ENCODE measurements at regions not wholly inside any gene's neighbourhood (a gene's known extent, or its start where the extent isn't known, plus 50 kb on each side); places are given as distances from the start of the nearest gene placed in this dataset.

DNA sequence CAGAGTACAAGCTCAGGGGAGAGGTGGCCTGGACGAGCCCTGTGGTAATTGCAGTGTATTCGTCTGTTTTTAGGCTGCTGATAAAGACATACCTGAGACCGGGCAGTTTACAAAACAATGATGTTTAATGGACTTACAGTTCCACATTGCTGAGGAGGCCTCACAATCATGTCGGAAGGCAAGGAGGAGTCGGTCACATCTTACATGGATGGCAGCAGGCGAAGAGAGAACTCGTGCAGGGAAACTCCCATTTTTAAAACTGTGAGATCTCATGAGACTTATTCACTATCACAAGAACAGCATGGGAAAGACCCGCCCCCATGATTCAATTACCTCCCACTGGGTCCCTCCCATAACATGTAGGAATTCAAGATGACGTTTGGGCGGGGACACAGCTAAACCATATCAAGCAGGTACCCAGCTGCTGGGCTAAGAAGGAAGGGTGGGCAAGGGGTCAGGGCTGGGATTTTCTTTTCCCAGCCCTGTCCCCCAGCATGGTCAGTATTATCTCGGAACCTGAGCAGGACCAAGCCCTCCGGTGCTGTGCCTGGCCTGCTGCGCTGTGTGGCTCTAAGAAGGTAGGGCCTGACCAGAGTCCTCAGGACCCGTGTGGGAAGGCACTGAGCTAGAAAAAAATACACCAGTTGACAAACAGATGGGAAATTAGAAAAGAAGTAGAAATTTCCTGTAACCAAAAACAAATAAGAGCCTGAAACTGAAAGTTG is 78.6 kb upstream of the SH3BP4 start:
- TF ChIP-seq SP1 (IDR thresholded peaks at IDR 0.05; ENCODE audit: low read depth, low read length) (no peak), EP300 (IDR thresholded peaks at IDR 0.05; ENCODE audit: borderline replicate concordance in 1 of 2, control insufficient read depth in 1 of 2, low read depth in 2 of 2, low read length in 2 of 2) (no peak), RFX5 (IDR thresholded peaks at IDR 0.05; ENCODE audit: low read depth, low read length) (no peak), MYB (IDR thresholded peaks at IDR 0.05; ENCODE audit: borderline replicate concordance, low read depth, low read length) (no peak), NBN (IDR thresholded peaks at IDR 0.05) (no peak), EZH2 (IDR thresholded peaks at IDR 0.05; ENCODE audit: borderline replicate concordance, control insufficient read depth, low read depth, low read length) (no peak), POLR2A (IDR thresholded peaks at IDR 0.05; ENCODE audit: low read depth, low read length) (no peak)
- TF ChIP-seq, protein P1, sequence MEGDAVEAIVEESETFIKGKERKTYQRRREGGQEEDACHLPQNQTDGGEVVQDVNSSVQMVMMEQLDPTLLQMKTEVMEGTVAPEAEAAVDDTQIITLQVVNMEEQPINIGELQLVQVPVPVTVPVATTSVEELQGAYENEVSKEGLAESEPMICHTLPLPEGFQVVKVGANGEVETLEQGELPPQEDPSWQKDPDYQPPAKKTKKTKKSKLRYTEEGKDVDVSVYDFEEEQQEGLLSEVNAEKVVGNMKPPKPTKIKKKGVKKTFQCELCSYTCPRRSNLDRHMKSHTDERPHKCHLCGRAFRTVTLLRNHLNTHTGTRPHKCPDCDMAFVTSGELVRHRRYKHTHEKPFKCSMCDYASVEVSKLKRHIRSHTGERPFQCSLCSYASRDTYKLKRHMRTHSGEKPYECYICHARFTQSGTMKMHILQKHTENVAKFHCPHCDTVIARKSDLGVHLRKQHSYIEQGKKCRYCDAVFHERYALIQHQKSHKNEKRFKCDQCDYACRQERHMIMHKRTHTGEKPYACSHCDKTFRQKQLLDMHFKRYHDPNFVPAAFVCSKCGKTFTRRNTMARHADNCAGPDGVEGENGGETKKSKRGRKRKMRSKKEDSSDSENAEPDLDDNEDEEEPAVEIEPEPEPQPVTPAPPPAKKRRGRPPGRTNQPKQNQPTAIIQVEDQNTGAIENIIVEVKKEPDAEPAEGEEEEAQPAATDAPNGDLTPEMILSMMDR (IDR thresholded peaks at IDR 0.05 in 2 of 3, conservative IDR thresholded peaks at IDR 0.05 in 1 of 3; ENCODE audit: control insufficient read depth in 2 of 3, extremely low read depth in 1 of 3, insufficient read depth in 1 of 3, low read depth in 3 of 3, low read length in 3 of 3) = no peak
- TF ChIP-seq, protein P2, sequence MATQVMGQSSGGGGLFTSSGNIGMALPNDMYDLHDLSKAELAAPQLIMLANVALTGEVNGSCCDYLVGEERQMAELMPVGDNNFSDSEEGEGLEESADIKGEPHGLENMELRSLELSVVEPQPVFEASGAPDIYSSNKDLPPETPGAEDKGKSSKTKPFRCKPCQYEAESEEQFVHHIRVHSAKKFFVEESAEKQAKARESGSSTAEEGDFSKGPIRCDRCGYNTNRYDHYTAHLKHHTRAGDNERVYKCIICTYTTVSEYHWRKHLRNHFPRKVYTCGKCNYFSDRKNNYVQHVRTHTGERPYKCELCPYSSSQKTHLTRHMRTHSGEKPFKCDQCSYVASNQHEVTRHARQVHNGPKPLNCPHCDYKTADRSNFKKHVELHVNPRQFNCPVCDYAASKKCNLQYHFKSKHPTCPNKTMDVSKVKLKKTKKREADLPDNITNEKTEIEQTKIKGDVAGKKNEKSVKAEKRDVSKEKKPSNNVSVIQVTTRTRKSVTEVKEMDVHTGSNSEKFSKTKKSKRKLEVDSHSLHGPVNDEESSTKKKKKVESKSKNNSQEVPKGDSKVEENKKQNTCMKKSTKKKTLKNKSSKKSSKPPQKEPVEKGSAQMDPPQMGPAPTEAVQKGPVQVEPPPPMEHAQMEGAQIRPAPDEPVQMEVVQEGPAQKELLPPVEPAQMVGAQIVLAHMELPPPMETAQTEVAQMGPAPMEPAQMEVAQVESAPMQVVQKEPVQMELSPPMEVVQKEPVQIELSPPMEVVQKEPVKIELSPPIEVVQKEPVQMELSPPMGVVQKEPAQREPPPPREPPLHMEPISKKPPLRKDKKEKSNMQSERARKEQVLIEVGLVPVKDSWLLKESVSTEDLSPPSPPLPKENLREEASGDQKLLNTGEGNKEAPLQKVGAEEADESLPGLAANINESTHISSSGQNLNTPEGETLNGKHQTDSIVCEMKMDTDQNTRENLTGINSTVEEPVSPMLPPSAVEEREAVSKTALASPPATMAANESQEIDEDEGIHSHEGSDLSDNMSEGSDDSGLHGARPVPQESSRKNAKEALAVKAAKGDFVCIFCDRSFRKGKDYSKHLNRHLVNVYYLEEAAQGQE (IDR thresholded peaks at IDR 0.05; ENCODE audit: low read depth, low read length) = no peak
